GDM1 (cell line): ENCODE measurements at regions not wholly inside any gene's neighbourhood (a gene's known extent, or its start where the extent isn't known, plus 50 kb on each side); places are given as distances from the start of the nearest gene placed in this dataset.

Experiments used
- DNase-seq: peaks from one replicate; lab custom pipeline; 2025; lab: John Stamatoyannopoulos, UW

GRCh38 chr4:175947117-175947722, 118.4 kb upstream of the WDR17 start:
- no peak for DNase-seq

DNA sequence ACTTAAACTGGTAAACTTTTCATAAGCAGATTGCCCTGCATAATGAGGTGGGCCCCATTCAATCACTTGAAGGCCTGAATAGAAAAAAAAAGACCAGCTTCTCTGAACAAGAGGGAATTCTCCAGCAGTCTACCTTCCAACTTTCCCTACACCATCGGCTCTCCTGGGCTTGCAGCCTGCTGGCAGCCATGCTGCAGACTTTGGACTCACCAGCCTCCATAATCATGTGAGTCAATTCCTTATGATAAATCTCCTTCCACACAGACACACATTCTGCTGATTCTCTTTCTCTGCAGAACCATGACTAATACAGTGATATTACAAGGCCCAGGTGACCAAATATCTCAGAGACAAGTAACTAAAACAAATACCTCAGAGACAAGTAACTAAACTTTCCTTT, 113.8 kb upstream of the WDR17 start:
- no peak for DNase-seq

- no peak for DNase-seq
Measured at GRCh38 chr4:175953116-175953515, 112.5 kb upstream of the WDR17 start.

DNA sequence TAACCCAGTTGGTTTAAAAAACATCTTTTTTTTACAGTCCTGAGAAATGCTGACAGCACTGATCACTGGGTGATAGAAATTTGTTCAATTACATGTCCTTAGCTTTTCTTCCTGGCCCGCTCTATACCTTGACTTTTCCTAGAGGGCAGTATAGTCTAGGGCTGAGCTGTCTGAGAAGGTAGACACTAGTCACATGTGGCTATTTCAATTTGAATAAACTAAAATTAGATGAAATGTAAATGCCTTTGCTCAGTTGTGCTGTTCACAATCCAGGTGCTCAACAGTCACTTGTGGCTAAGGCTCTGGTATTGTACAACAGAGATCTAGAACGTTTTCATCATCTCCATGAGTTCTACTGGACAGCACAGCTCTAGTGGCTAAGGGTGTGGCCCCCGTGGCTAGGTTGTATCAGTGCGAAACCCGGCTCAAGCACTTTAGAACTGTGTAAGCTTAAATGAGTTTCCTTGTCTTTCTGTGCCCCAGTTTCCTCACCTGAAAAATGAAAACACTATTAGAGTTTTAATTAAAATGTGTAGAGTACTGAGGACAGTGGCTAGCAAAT, 111.6 kb upstream of the WDR17 start:
- DNase-seq, result no peak

DNA sequence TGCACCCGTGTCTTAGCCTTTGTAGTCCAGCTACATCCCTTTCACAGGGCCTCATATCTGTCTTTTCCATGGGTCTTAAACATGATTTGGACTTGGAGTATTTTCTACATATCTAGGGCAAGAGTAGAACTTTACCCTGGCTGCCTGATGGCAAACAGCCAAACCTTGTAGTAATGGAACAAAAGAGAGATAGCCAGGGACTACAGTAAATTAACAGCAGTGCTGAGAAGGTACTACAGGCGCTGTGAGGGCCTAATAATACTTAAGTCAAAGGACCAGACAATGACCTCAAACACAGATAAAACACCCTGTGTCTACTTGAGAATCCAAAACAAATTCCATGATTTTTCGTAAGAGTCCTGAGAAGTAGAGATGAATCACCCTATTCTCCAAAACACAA, 111.0 kb upstream of the WDR17 start:
- DNase-seq, result no peak

GRCh38 chr4:175961604-175962003, 104.0 kb upstream of the WDR17 start:
- DNase-seq, result no peak

GRCh38 chr4:175970072-175970471, 95.6 kb upstream of the WDR17 start:
- no peak for DNase-seq

DNA sequence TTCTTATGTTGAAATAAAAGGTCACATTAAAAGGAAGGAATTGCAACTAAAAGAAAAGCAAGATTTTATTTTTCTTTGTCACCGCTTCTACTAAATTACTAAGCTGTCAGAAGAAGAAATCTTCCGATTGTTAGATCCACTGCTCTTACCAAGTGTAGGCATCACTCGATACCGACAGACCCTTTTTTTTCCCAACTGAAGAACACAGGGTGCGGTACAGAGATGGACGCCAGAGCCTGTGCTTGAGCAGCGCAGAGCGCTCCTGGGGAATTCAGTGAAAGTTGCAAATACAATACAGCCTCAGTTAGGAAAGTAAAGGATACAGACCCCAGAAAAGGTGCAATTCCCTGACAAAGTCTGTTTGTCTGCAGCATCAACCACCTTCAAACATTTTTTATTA, 94.9 kb upstream of the WDR17 start:
- no peak for DNase-seq

GRCh38 chr4:175971388-175972179, 94.1 kb upstream of the WDR17 start:
- DNase-seq, result no peak

GRCh38 chr4:175973027-175973923, 92.4 kb upstream of the WDR17 start:
- DNase-seq, result no peak

DNA sequence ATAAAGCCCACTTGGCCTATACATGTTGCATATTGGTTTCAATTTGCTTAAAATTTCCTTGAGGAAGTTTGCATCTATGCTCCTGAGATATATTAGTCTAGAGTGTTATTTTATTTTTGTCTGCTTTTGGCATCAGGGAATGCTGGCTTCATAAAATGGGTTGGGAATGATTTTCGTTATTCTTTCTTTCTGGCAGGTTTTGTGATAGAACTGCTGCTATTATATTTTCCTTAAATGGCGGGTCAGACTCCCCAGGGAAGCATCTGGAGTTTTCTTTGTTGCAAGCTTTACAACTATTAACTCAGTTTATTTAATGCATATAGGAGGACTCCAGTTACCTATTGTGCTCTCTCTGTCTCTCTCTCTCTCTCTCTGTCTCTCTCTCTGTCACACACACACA, 82.0 kb upstream of the WDR17 start:
- DNase-seq, result no peak

DNA sequence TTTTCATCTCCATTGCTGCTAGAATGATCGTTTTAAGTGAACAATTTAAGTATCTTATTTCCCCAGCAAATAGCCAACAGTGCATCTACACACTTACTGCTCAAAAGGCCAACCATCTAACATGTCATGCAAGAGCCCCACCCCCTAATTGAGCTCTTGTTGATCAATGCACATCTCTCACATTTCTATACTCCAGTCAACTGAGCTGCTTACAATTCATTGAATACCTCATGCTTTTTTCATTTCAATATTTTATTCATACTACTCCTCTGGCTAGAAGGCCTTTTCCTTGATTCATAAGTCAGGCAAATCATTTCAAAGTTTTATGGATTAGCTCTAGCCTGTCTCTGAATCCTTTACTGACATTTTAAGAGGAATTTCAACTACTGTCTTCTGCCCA, 79.0 kb upstream of the WDR17 start:
- no peak for DNase-seq

DNA sequence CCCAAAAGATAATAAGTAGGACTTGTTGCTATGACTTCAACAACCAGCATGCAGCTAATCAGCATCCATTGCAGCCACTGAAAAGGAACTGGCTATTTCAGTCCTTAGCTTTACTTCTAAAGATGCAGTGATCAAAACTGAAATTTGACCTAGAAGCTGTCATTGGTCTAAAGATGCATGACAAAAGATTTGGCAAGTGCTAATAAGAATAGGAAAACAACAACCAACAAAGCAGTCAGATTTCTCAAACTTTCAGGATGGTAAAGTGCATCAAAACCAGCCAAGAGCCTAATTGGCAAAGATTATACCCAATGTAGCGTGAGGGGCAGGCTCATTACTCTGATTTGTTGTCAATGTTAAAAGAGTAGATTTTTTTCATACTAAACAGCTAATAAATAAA, 77.1 kb upstream of the WDR17 start:
- no peak for DNase-seq

DNA sequence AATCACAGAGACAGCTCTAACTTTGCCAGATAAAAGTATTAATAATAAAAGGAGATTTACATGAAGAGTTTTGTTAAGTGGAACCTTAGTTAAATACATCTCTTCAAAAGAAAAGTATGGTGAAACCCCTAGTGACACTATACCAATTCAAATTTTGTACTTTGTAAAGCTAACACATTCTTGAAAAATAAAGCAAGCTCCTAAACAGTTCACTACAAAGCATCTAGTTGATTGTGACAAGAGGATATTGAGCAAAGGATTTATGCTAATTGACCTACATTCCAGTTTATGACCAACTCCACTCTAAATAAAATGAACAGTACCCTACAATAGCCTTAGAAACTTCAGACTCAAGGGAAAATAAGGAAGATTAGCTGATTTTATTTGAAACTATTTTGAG, 69.4 kb upstream of the WDR17 start:
- DNase-seq, result no peak

GRCh38 chr4:175997291-175997690, 68.3 kb upstream of the WDR17 start:
- no peak for DNase-seq

- DNase-seq, result no peak
Measured at GRCh38 chr4:175998782-175999181, 66.9 kb upstream of the WDR17 start.

DNA sequence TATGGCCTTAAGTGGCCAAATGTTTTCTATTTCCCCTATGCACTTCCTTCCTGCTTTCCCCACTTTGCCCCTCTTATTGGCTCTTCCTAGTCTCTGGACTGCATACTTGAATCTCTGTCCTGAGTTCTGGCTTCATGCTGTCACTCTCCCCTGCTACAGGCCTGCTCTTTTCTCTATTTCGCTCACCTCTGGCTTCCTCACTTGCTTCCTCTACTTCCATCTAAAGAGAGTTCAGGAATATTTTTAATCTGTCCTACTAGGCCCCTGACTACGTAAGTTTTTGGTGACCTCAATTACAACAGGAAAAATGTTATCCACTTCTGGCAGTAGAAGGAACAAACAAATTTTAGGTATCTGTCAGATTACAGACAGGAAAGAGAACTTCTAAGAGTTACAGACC, 65.7 kb upstream of the WDR17 start:
- no peak for DNase-seq

DNA sequence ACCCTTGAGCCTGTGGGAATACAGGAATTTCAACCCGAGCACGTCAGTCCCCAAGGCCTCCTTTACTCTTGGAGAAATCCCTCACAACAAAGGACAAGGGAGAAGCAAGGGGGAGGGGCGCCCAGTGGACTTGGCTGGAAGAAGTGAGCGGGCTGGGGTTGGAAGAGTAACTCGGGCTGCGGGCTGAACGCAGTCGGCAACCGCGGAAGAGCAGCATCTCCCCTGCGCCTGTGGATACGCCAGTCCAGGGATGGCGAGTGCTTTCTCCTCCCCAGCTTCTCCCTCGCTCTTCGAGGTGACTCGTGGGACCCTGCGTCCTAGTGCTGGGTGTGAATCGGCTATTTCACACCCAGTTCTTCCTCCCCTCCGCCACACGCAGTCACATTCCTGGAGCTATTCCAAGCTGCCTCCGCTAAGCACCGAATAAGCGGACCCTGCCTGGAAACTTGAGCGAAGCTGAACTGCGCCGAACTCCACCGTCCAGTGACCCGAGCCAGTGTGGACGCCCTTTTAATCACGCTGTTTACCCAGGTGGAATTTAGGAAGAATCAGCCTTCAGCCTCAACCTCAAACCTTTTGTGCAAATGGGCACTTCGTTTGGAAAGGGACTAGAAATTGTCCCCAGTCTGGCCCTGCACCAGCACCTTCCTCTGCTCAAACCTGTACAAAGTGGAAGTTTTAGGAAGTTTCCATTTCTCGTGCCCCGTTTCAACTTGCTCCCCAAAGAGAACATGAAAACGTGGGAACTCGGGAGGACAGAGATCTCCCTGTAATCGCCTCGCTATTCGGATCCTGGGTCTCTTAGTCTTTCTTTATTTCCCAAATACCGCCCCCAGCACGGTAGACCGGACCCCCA, 64.3 kb upstream of the WDR17 start:
- DNase-seq, result no peak

DNA sequence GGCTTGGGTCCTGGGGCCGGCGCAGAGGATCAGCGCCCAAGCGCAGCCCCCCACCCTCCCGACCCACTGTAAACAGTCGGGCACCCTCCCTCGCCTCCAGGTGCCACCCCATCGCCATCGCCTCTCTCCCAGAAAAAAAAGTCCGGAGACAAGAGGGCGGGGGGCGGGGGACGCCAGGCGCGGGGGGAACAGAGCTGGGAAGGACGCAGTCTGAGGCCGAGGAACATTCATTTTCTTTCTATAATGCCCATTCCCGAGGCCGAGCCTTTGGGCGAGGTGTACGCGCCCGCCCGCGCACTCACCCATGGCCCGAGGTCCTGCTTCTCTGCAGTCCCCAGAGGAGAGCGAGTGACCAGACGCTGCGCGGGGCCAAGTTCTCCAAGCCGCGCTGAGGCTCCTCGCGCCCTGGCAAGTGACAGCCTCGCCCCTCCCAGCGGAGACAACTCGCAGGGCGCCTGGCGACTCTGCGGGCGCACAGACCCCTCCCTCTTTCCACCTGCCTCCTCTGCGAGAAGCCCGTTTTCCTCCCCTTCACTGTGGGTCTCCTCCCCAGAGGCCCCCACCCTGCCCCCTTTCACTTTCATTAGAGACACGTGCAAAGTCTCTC, 63.5 kb upstream of the WDR17 start:
- DNase-seq, result no peak

DNA sequence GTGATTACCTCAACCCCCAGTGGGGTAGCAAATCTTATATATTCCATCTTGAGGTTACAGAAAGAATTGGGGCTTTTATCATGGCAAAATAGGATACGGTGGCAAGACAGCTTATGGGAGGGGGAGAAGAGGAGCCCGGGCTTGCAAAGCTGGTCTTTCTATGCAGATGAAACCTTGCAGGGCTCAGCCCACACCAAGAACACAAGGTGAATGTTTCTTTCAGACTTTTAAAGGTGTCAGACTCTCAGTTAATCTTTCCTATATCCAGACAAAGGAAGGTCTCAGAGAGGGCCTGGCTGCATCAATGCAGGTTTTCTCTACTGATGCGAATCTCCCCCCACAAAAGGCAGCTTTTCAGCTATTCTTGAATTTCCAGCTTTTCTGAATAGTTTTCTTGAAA, 59.9 kb upstream of the WDR17 start:
- DNase-seq, result no peak

DNA sequence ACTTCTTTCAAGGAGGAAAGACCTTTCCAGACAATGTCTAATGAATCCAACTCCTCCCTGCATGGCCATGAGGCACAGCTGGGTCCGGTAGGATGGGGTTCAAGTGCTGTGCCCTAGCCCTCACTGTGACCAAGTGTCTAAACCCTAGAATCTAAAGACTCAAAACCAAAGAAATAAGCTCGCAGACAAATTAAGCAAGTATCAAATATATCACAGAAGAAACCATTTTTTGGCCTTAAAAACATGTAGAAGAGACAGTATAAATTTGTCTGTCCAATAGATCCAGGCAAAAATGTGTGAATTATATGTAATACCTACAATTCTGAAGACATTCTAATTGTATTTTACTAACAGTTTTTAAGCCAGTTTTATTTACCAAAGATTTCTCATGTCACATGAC, 56.4 kb upstream of the WDR17 start:
- no peak for DNase-seq
